ENCODE measurements at regions not wholly inside any gene's neighbourhood (a gene's known extent, or its start where the extent isn't known, plus 50 kb on each side); places are given as distances from the start of the nearest gene placed in this dataset.
A peak's percentile ranks its signal among the peaks of the same experiment; 100 is the strongest.

- ATAC-seq = no peak
- Mint-ChIP-seq H3K4me1 (no peaks in the 10 kb centered on the region), H3K4me3 (no peak overlapping the region)
These were observed 267.1 kb downstream of the ADGB start for GRCh38 chr6:146865756-146866379.

GRCh38 chr6:146866731-146867414, 268.1 kb downstream of the ADGB start:
- no peak overlapping the region for H3K27ac Mint-ChIP-seq
- DNase-seq (ENCODE audit: low spot score in 2 of 2) = no peak
- H3K4me3 Mint-ChIP-seq = no peak overlapping the region
- H3K4me1 Mint-ChIP-seq = no peaks in the 10 kb centered on the region
- H3K9me3 Mint-ChIP-seq = no peaks in the 10 kb centered on the region
- no peak for ATAC-seq
- H3K36me3 Mint-ChIP-seq = no peaks in the 10 kb centered on the region

More at GRCh38 chr6:146865756-146866379, 267.1 kb downstream of the ADGB start:
- Mint-ChIP-seq H3K36me3 (no peaks in the 10 kb centered on the region), H3K27ac (no peak overlapping the region), H3K9me3 (no peaks in the 10 kb centered on the region)
- DNase-seq (ENCODE audit: low spot score in 2 of 2) = no peak

DNA sequence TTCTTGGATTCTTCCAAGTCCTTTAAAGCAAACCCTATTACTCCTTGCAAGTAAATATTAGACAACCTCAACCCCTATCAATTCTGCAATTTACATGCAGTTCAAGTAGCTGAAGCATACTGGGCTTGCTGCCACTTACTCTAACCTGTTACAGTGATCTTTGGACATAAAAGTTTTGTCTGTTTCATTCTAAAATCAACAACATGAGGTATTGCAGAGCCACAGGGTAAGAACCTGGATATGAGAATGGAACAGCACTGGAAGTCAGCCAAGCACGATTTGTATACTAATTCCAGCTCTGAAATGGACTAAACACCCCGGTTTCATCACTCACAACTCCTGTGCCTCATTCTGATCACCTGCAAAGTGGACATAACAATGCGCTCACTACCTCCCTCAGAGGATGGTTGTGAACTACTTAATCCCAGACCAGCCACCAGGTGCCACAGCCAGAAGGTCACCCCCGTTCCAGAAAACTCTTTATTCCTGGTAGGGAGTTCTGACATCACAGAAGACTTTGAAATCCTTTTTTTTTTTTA, 270.0 kb downstream of the ADGB start:
- DNase-seq (ENCODE audit: low spot score in 2 of 2) (no peak), ATAC-seq (no peak)
- no peaks in the 10 kb centered on the region for H3K9me3 Mint-ChIP-seq
- no peaks in the 10 kb centered on the region for H3K36me3 Mint-ChIP-seq
- no peaks in the 10 kb centered on the region for H3K4me1 Mint-ChIP-seq
- H3K4me3 Mint-ChIP-seq = no peak overlapping the region
- no peak overlapping the region for H3K27ac Mint-ChIP-seq

- H3K27ac Mint-ChIP-seq = no peak overlapping the region
- DNase-seq (ENCODE audit: low spot score in 2 of 2) = no peak
- no peak overlapping the region for H3K4me3 Mint-ChIP-seq
- ATAC-seq = peak; percentile 78
- H3K36me3 Mint-ChIP-seq = no peaks in the 10 kb centered on the region
- H3K4me1 Mint-ChIP-seq = no peaks in the 10 kb centered on the region
- no peaks in the 10 kb centered on the region for H3K9me3 Mint-ChIP-seq
These were observed 272.0 kb downstream of the ADGB start for GRCh38 chr6:146870760-146871159.

- no peak for DNase-seq (ENCODE audit: low spot score in 2 of 2)
- Mint-ChIP-seq H3K4me3 (no peak overlapping the region), H3K36me3 (no peaks in the 10 kb centered on the region), H3K4me1 (no peaks in the 10 kb centered on the region), H3K27ac (no peak overlapping the region), H3K9me3 (no peaks in the 10 kb centered on the region)
- ATAC-seq = no peak
These were observed 273.0 kb downstream of the ADGB start for GRCh38 chr6:146871611-146872425.

DNA sequence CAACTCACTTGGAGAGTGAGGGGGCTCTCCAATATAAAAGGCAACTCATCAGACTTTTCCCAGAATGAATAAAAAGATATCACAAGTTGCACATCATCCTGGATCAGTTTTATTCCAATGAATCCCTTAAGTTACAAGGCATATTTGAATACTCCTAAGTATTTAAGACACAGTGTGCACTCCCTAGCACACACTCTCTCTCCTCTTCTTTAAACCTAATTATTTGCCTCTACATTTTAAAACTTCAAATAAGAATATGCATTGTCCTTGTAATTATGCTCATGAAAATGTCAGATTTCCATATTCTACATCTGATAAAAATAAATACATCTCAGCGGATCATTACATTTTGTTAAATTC, 273.6 kb downstream of the ADGB start:
- no peak overlapping the region for H3K4me3 Mint-ChIP-seq
- no peak for ATAC-seq
- no peak overlapping the region for H3K27ac Mint-ChIP-seq
- no peaks in the 10 kb centered on the region for H3K36me3 Mint-ChIP-seq
- no peak for DNase-seq (ENCODE audit: low spot score in 2 of 2)
- H3K9me3 Mint-ChIP-seq = no peaks in the 10 kb centered on the region
- no peaks in the 10 kb centered on the region for H3K4me1 Mint-ChIP-seq

- DNase-seq (ENCODE audit: low spot score in 2 of 2) (no peak), ATAC-seq (no peak)
- Mint-ChIP-seq H3K27ac (no peak overlapping the region), H3K36me3 (no peaks in the 10 kb centered on the region), H3K4me3 (no peak overlapping the region), H3K4me1 (no peaks in the 10 kb centered on the region), H3K9me3 (no peaks in the 10 kb centered on the region)
These were observed 275.7 kb downstream of the ADGB start for GRCh38 chr6:146874278-146875018.

- no peaks in the 10 kb centered on the region for H3K36me3 Mint-ChIP-seq
- DNase-seq (ENCODE audit: low spot score in 2 of 2) (no peak), ATAC-seq (no peak)
- H3K27ac Mint-ChIP-seq = no peak overlapping the region
- no peaks in the 10 kb centered on the region for H3K4me1 Mint-ChIP-seq
- H3K4me3 Mint-ChIP-seq = no peak overlapping the region
- H3K9me3 Mint-ChIP-seq = no peaks in the 10 kb centered on the region
These were observed 277.1 kb downstream of the ADGB start for GRCh38 chr6:146875927-146876270.

DNA sequence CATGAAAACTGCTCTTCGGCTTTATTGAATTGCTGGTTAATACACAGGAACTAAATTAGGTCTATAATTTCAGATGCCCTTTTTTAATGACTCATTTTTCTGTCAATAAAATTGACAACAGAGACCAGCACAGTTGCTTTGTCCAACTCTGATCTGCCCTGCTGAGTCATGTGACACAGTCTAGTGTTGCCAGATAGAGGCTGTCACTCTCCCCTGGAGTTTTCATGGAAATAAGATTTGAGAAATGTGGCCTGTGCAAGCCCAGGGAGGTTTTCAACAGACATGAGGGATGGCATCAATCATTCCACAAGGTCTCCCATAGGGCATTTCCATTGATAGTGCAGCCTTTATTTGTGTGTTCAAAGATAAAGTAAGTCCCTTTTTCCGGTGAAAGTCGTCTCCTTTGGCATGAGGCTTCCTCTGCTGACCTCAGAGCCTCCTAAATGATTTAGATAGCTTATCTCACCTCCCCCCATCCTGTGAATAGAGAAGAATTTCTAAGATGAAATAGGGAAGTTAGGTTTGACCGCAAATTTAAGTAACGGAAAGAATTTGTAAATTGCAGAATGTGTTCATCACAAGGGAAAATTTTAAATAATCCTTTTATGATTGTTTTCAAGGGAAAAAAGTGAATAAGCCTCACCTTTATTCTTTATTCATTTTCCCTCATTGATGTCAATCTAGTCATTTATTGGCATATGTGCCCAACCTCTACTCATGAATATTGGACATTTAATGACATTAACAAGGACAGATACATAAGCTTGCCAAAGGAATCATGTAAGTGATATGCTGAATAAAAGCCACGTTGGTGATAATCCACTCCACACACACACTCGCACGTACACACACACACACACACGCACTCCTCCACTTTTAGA, 277.7 kb downstream of the ADGB start:
- H3K4me1 Mint-ChIP-seq = no peaks in the 10 kb centered on the region
- DNase-seq (ENCODE audit: low spot score in 2 of 2) = peak in 1 of 2 donors; percentile 29
- no peak overlapping the region for H3K4me3 Mint-ChIP-seq
- no peak for ATAC-seq
- H3K36me3 Mint-ChIP-seq = no peaks in the 10 kb centered on the region
- no peaks in the 10 kb centered on the region for H3K9me3 Mint-ChIP-seq
- no peak overlapping the region for H3K27ac Mint-ChIP-seq

DNA sequence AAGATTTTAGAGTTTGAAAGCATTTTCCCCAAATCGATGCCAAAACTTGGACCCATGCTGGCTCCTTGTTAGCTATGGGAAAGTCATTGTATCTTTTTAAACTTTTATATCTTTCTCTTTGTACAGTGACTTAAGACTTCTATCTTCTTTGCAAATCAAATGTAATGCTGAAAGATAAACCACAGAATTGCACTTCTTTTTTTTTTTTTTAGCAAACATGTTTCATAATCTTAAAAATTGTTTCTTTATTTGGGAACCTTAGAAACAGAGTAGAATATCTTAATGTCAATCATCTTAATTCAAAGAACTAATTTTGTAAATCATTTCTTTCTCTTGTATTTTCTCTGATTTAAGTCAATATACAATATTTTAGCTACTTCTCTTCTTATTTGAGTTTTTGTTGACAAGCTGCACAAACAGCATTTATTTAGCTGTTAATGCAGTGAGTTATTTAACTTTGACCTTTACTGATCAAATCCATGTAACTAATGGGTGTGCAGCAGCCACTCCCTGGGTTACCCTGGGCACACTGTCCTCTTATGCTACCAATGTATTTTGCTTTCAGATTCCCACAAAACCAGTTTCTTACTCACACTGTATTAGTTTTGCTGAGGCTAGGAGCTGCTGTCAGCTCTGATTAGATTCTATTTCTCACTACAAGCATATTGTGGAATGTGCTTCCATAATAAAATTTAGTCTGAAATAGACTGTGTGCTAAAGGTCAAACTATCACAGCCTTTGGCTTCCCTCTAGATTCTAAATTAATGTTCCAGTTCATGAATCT, 279.6 kb downstream of the ADGB start:
- DNase-seq (ENCODE audit: low spot score in 2 of 2) = peak in 1 of 2 donors; percentile 4
- Mint-ChIP-seq H3K9me3 (no peaks in the 10 kb centered on the region), H3K27ac (no peak overlapping the region), H3K36me3 (no peaks in the 10 kb centered on the region), H3K4me3 (no peak overlapping the region), H3K4me1 (no peaks in the 10 kb centered on the region)
- no peak for ATAC-seq

DNA sequence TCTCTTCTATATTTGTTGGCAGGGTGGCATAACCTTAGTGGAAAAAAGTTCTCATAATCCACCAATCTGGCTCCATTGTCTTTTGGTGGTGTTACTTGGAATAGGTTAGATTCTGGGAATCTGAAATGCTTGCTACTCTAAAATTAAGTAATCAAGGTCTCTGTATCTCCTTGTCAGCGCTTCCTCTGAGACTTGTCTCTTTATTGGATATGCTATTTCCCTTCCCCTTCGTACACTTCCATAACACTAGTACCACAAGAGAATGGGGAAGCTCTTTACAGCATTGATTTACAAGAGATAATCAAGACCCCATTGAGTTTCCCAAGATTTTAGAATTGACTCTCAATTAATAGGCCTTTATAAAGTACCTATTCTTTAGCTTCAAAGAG, 280.2 kb downstream of the ADGB start:
- ATAC-seq (no peak), DNase-seq (ENCODE audit: low spot score in 2 of 2) (no peak)
- Mint-ChIP-seq H3K4me1 (no peaks in the 10 kb centered on the region), H3K9me3 (no peaks in the 10 kb centered on the region), H3K27ac (no peak overlapping the region), H3K4me3 (no peak overlapping the region), H3K36me3 (no peaks in the 10 kb centered on the region)

DNA sequence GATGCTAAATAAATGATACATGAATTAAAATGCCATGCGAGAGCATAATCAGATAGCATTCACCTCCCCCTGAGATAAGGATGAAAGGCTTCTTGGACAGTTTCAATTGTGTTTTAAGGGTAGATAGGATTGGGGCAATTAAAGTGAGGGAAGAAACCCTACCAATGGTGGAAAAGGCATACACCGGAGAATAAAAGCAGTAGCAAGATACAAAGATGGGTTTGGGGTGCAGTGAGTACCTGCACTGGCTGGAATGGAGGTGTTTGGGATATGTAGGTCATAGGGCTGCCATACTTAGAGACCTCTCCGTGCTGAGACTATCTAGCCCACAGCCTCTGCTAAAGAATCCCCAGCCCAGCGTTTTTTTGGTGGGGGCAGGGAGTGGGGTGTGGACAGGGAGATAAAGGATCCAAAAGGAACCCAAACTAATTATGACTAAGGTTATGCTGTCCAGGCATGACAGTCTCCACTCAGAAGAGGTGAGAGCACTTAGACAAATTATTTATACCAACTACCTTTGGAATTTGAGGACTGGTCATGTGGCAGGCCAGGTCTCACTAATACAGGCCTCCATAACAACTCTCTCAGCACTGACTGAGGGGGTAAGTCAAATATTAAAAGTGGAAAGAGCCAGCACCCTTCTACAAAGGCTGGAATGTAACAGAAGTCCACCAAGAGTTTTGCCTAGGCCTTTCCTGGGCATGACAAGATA, 280.8 kb downstream of the ADGB start:
- H3K9me3 Mint-ChIP-seq = no peaks in the 10 kb centered on the region
- ATAC-seq = no peak
- no peaks in the 10 kb centered on the region for H3K4me1 Mint-ChIP-seq

More for the DNA sequence above, 280.8 kb downstream of the ADGB start:
- no peak overlapping the region for H3K4me3 Mint-ChIP-seq
- no peaks in the 10 kb centered on the region for H3K36me3 Mint-ChIP-seq
- H3K27ac Mint-ChIP-seq = no peak overlapping the region
- peak in 1 of 2 donors; percentile 29 for DNase-seq (ENCODE audit: low spot score in 2 of 2)

All from stimulated activated effector memory CD8-positive, alpha-beta T cell treated with anti-CD3 and anti-CD28 coated beads, Interleukin-12 subunit alpha, Interleukin-12 subunit beta, amount 100 ng/mL, for 72 hours (primary cell).